Astrocyte (in vitro differentiated cells and primary cell): ENCODE measurements at regions not wholly inside any gene's neighbourhood (a gene's known extent, or its start where the extent isn't known, plus 50 kb on each side); places are given as distances from the start of the nearest gene placed in this dataset.

ENCODE experiments used
- CTCF ChIP-seq: IDR thresholded peaks from 2 replicates; pipeline ENCODE4 v1.5.1; 2011; ENCODE audit warnings: low read depth, mild to moderate bottlenecking, inconsistent platforms, low read length, moderate library complexity; ENCODE audit not compliant: insufficient read depth
- EZH2 ChIP-seq: IDR thresholded peaks from 2 replicates; pipeline ENCODE4 v1.6.1; 2012; ENCODE audit warnings: mild to moderate bottlenecking, low read length, inconsistent platforms; ENCODE audit not compliant: insufficient read depth

- TF ChIP-seq CTCF (no peak), EZH2 (no peak)
Measured at GRCh38 chr9:31253800-31254762, 1130.4 kb upstream of the ACO1 start.
